ENCODE measurements at regions not wholly inside any gene's neighbourhood (a gene's known extent, or its start where the extent isn't known, plus 50 kb on each side); places are given as distances from the start of the nearest gene placed in this dataset.
A peak's percentile ranks its signal among the peaks of the same experiment; 100 is the strongest.

DNA sequence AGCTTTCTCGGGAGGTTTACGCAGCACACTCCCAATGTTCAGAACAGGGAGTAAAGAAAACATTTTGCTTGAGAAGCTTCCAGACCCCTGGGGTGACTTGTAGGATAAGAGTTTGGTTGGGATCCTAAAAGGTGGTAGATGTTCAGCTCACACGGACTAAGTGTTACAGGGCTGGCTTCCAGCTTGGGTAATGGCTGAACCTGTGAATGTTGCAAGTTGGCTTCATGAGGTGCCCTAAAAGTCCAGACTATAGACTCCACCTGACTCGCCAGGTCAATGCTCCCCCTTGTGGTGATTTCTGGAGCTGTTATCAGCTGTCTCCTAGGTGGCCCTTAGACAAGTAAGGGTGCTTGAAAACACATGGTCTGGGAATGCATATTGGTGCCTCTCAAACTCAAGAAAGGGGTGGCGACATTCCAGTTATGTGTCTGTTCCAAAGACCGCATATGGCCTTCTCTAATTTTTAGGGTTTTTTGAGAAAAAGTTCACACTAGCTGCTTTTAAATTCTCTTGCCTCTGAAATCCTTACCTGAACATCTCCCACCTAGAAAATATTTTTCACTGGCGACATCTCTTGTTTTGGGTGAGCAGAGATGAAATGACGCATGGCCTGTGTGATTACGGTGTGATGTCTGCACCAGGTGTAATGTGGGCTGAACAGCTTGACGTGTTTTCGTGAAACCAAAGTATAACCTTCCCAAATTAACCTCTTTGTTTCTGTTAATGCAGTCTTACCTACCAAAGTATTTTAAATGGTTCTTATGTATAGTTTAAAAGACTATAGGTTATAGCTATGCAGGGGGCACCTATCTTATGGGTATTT is 175.7 kb upstream of the KBTBD8 start:
- BruUV-seq (replicated peaks), result no TSS peak
- H2AFZ ChIP-seq, result no peak overlapping the region
- H3K4me3 ChIP-seq, result no peak overlapping the region
- no peaks in the 10 kb centered on the region for H3K9me3 ChIP-seq (ENCODE audit: insufficient read depth, low read depth)
- H3K9me2 ChIP-seq (ENCODE audit: insufficient read depth), result no peaks in the 10 kb centered on the region
- no peak overlapping the region for H3K27ac ChIP-seq
- ChIA-PET CTCF (interaction anchor here (0.6 kb wide), 2 partner anchors 13 to 1435 kb away, joined by 6 to 12 read pairs; no protein-coding TSS in a partner anchor), POLR2A (ENCODE audit: unreplicated experiment) (interaction anchor here (0.7 kb wide), 1 partner anchor 105 kb away, joined by 3 read pairs; no protein-coding TSS in a partner anchor)
- H3F3A ChIP-seq (ENCODE audit: insufficient read depth, low read depth), result no peaks in the 10 kb centered on the region
- DNase-seq, result peak in 1 of 2 experiments; percentile 41
- no peak overlapping the region for H3K4me2 ChIP-seq
- H3K79me2 ChIP-seq (ENCODE audit: low read depth), result no peaks in the 10 kb centered on the region
- H3K36me3 ChIP-seq (ENCODE audit: low read depth), result no peaks in the 10 kb centered on the region
- no peaks in the 10 kb centered on the region for H3K4me1 ChIP-seq (replicated peaks; ENCODE audit: insufficient read depth)
- H3K27me3 ChIP-seq (ENCODE audit: insufficient read depth, low read depth), result no peaks in the 10 kb centered on the region
- intact Hi-C loops (cut with micrococcal nuclease; ENCODE audit: unreplicated experiment), result loop anchor here (2.0 kb wide), 2 partner anchors 546 to 568 kb away; no protein-coding TSS in a partner anchor
- TF ChIP-seq, protein P1, sequence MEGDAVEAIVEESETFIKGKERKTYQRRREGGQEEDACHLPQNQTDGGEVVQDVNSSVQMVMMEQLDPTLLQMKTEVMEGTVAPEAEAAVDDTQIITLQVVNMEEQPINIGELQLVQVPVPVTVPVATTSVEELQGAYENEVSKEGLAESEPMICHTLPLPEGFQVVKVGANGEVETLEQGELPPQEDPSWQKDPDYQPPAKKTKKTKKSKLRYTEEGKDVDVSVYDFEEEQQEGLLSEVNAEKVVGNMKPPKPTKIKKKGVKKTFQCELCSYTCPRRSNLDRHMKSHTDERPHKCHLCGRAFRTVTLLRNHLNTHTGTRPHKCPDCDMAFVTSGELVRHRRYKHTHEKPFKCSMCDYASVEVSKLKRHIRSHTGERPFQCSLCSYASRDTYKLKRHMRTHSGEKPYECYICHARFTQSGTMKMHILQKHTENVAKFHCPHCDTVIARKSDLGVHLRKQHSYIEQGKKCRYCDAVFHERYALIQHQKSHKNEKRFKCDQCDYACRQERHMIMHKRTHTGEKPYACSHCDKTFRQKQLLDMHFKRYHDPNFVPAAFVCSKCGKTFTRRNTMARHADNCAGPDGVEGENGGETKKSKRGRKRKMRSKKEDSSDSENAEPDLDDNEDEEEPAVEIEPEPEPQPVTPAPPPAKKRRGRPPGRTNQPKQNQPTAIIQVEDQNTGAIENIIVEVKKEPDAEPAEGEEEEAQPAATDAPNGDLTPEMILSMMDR (conservative IDR thresholded peaks at IDR 0.05), result peak; percentile 72
- TF ChIP-seq EZH2 (IDR thresholded peaks at IDR 0.05; ENCODE audit: low read depth), result no peak
- no peaks in the 10 kb centered on the region for H4K20me1 ChIP-seq (ENCODE audit: insufficient read depth)

DNA sequence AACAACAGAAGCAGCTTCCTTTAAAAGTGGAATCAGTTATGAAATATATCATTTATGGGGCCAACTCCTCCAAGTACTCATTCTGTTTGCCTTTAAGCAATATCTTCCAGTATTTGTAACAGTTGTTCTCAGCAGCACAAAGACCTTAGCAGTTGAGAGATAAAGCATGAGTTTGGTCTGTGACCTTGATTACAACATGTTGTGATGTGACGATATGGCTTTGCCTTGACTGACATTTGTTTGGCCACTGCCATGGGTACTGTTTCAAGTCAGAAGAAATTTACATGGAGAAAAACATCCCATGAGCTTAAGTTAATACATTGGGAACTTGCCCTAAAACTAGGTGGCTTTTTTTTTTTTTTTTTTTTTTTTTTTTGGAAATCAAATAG is 175.1 kb upstream of the KBTBD8 start:
- TF ChIP-seq, protein P1 (conservative IDR thresholded peaks at IDR 0.05), result no peak
- no peak for TF ChIP-seq EZH2 (IDR thresholded peaks at IDR 0.05; ENCODE audit: low read depth)
- Histone ChIP-seq H3K36me3 (ENCODE audit: low read depth) (no peaks in the 10 kb centered on the region), H4K20me1 (ENCODE audit: insufficient read depth) (no peaks in the 10 kb centered on the region), H3K9me3 (ENCODE audit: insufficient read depth, low read depth) (no peaks in the 10 kb centered on the region), H3K9me2 (ENCODE audit: insufficient read depth) (no peaks in the 10 kb centered on the region), H3K4me1 (replicated peaks; ENCODE audit: insufficient read depth) (no peaks in the 10 kb centered on the region), H3K4me2 (no peak overlapping the region), H3K4me3 (no peak overlapping the region), H3K27ac (no peak overlapping the region), H2AFZ (no peak overlapping the region), H3K79me2 (ENCODE audit: low read depth) (no peaks in the 10 kb centered on the region), H3K27me3 (ENCODE audit: insufficient read depth, low read depth) (no peaks in the 10 kb centered on the region), H3F3A (ENCODE audit: insufficient read depth, low read depth) (no peaks in the 10 kb centered on the region)
- intact Hi-C loops (cut with micrococcal nuclease; ENCODE audit: unreplicated experiment), result loop anchor here (2.0 kb wide), 2 partner anchors 546 to 568 kb away; no protein-coding TSS in a partner anchor
- ChIA-PET CTCF (interaction anchor here (0.6 kb wide), 2 partner anchors 12 to 1436 kb away, joined by 6 to 12 read pairs; no protein-coding TSS in a partner anchor), POLR2A (ENCODE audit: unreplicated experiment) (no interaction called here)
- DNase-seq, result no peak
- no TSS peak for BruUV-seq (replicated peaks)

DNA sequence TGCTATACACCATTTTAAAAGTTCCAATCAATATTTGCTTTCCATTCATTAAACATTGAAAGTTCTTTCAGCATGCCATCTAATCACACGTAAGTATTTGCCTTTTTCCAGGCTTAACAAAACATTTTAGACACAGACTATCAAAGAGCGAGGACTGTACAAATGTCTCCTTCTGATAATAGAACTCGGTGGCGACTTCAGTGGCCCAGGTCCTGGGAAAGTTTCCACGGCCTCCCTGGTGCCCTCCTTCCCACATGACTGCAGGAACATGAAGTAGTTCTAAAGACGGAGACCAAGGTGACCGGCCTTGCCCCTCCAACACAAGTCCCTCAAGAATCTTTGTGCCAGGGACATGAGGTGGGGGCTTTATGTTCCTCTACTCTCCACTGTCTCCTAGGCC is 174.6 kb upstream of the KBTBD8 start:
- no peak overlapping the region for H3K4me2 ChIP-seq
- no peak overlapping the region for H2AFZ ChIP-seq
- H3K27me3 ChIP-seq (ENCODE audit: insufficient read depth, low read depth), result no peaks in the 10 kb centered on the region
- CTCF ChIA-PET, result no interaction called here
- H3F3A ChIP-seq (ENCODE audit: insufficient read depth, low read depth), result no peaks in the 10 kb centered on the region
- H3K4me3 ChIP-seq, result no peak overlapping the region
- H3K27ac ChIP-seq, result no peak overlapping the region
- H3K9me2 ChIP-seq (ENCODE audit: insufficient read depth), result no peaks in the 10 kb centered on the region
- H3K79me2 ChIP-seq (ENCODE audit: low read depth), result no peaks in the 10 kb centered on the region
- no peaks in the 10 kb centered on the region for H3K4me1 ChIP-seq (replicated peaks; ENCODE audit: insufficient read depth)
- no peak for DNase-seq
- no peaks in the 10 kb centered on the region for H3K9me3 ChIP-seq (ENCODE audit: insufficient read depth, low read depth)
- TF ChIP-seq, protein P1 (conservative IDR thresholded peaks at IDR 0.05), result no peak
- TF ChIP-seq EZH2 (IDR thresholded peaks at IDR 0.05; ENCODE audit: low read depth), result no peak
- intact Hi-C loops (cut with micrococcal nuclease; ENCODE audit: unreplicated experiment), result loop anchor here (2.0 kb wide), 2 partner anchors 547 to 569 kb away; no protein-coding TSS in a partner anchor
- POLR2A ChIA-PET (ENCODE audit: unreplicated experiment), result no interaction called here
- no peaks in the 10 kb centered on the region for H3K36me3 ChIP-seq (ENCODE audit: low read depth)
- no peaks in the 10 kb centered on the region for H4K20me1 ChIP-seq (ENCODE audit: insufficient read depth)
- BruUV-seq (replicated peaks), result no TSS peak
